Progenitor cell of endocrine pancreas (in vitro differentiated cells): ENCODE measurements at regions not wholly inside any gene's neighbourhood (a gene's known extent, or its start where the extent isn't known, plus 50 kb on each side); places are given as distances from the start of the nearest gene placed in this dataset.

Source experiments
- DNase-seq: peaks from one replicate; pipeline ENCODE4 v3.0.0; 2021; ENCODE audit warnings: low spot score; ENCODE audit not compliant: unreplicated experiment
- H3K27ac Mint-ChIP-seq: 2 replicates; pipeline ENCODE4 v1.8.0; 2021; ENCODE audit warnings: mild to moderate bottlenecking, moderate library complexity, mixed read lengths
- H3K27me3 Mint-ChIP-seq: 2 replicates; pipeline ENCODE4 v1.8.0; 2021; ENCODE audit warnings: mixed read lengths
- H3K36me3 Mint-ChIP-seq: 2 replicates; pipeline ENCODE4 v1.8.0; 2022; ENCODE audit warnings: mixed read lengths; ENCODE audit not compliant: insufficient read depth
- H3K4me1 Mint-ChIP-seq: 2 replicates; pipeline ENCODE4 v1.8.0; 2021; ENCODE audit warnings: low read depth, mixed read lengths
- H3K4me3 Mint-ChIP-seq: 2 replicates; pipeline ENCODE4 v1.8.0; 2021; ENCODE audit warnings: low read depth, mild to moderate bottlenecking, moderate library complexity, mixed read lengths
- H3K9me3 Mint-ChIP-seq: 2 replicates; pipeline ENCODE4 v1.8.0; 2021; ENCODE audit warnings: low read depth, mixed read lengths
- TF ChIP-seq, protein P1 (sequence below): fragments of 200-600 bp; sonication (generic); IDR thresholded peaks from one replicate; pipeline ENCODE4 v1.5.0; 2021; ENCODE audit warnings: antibody characterized with exemption, mild to moderate bottlenecking; ENCODE audit not compliant: unreplicated experiment

- Mint-ChIP-seq H3K4me1 (no peaks in the 10 kb centered on the region), H3K27ac (no peak overlapping the region), H3K27me3 (no peaks in the 10 kb centered on the region), H3K9me3 (peaks cover 12% of the 10 kb centered on the region), H3K36me3 (peaks cover 1% of the 10 kb centered on the region), H3K4me3 (no peak overlapping the region)
- no peak for DNase-seq
- TF ChIP-seq, protein P1, sequence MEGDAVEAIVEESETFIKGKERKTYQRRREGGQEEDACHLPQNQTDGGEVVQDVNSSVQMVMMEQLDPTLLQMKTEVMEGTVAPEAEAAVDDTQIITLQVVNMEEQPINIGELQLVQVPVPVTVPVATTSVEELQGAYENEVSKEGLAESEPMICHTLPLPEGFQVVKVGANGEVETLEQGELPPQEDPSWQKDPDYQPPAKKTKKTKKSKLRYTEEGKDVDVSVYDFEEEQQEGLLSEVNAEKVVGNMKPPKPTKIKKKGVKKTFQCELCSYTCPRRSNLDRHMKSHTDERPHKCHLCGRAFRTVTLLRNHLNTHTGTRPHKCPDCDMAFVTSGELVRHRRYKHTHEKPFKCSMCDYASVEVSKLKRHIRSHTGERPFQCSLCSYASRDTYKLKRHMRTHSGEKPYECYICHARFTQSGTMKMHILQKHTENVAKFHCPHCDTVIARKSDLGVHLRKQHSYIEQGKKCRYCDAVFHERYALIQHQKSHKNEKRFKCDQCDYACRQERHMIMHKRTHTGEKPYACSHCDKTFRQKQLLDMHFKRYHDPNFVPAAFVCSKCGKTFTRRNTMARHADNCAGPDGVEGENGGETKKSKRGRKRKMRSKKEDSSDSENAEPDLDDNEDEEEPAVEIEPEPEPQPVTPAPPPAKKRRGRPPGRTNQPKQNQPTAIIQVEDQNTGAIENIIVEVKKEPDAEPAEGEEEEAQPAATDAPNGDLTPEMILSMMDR, result no peak
Measured at GRCh38 chr11:104442321-104442720, 278.4 kb upstream of the PDGFD start.

DNA sequence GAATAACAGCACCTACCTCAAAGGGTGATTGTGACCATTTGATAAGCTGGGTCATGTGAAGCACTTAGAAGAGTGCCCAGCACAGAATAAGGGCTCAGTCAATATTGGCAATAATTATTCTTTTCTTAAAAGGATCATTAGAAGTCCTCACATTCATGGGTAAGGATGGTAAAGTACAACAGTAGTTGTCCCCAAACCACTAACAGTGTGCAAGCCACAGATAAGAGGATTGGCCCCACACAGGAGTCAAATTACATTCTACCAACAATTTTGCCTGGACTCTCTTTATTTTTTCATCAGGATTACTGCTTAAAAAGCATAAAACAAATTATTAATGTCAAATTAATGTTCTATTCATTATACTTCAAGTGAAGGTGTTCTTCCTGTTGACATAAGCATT, 271.5 kb upstream of the PDGFD start:
- H3K9me3 Mint-ChIP-seq, result peaks cover 12% of the 10 kb centered on the region
- no peak for DNase-seq
- H3K27ac Mint-ChIP-seq, result no peak overlapping the region
- H3K4me1 Mint-ChIP-seq, result no peaks in the 10 kb centered on the region
- TF ChIP-seq, protein P1, result no peak
- H3K4me3 Mint-ChIP-seq, result no peak overlapping the region
- H3K27me3 Mint-ChIP-seq, result no peaks in the 10 kb centered on the region
- H3K36me3 Mint-ChIP-seq, result peaks cover 1% of the 10 kb centered on the region

DNA sequence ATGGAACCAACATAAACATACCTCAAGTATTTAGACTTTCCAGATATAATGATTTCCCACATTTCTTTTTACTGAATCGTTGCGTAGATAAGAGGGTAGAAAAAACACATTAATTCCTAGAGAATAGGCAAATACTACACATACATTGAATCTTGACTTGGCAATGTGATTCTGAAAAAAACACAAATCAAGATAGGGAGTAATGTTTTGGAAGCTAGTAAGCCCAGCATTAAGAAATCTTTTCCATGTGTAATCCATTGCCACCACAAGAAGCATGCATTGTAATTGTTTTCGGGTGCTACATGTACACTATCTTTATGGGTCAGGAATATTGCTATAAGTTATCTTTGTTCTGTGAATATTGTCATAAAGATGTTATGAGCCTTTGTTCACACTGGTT, 269.8 kb upstream of the PDGFD start:
- Mint-ChIP-seq H3K27me3 (no peaks in the 10 kb centered on the region), H3K4me3 (no peak overlapping the region), H3K9me3 (peaks cover 6% of the 10 kb centered on the region), H3K4me1 (no peaks in the 10 kb centered on the region), H3K27ac (no peak overlapping the region), H3K36me3 (peaks cover 1% of the 10 kb centered on the region)
- no peak for DNase-seq
- TF ChIP-seq, protein P1, result no peak

GRCh38 chr11:104432981-104433380, 269.0 kb upstream of the PDGFD start:
- Mint-ChIP-seq H3K27ac (no peak overlapping the region), H3K9me3 (no peaks in the 10 kb centered on the region), H3K27me3 (no peaks in the 10 kb centered on the region), H3K4me3 (no peak overlapping the region), H3K4me1 (no peaks in the 10 kb centered on the region), H3K36me3 (no peaks in the 10 kb centered on the region)
- no peak for DNase-seq
- TF ChIP-seq, protein P1, result no peak

DNA sequence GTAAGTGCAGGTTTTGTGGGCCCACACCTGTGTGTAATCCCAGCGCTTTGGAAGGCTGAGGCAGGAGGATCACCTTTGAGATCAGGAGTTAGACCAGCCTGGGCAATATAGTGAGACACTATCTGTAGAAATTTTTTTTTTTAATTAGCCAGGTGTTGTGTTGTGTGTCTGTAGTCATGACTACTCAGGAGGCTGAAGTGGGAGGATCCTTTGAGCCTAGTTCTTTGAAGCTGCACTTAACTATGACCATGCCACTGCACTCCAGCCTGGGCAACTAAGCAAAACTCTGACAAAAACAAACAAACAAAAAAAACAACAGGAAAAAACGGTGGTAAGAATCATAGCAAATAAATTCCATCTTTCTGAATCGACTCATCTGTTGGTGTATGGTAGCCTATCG, 268.6 kb upstream of the PDGFD start:
- H3K4me1 Mint-ChIP-seq, result no peaks in the 10 kb centered on the region

More for the DNA sequence above, 268.6 kb upstream of the PDGFD start:
- Mint-ChIP-seq H3K27me3 (no peaks in the 10 kb centered on the region), H3K4me3 (no peak overlapping the region), H3K36me3 (no peaks in the 10 kb centered on the region), H3K9me3 (no peaks in the 10 kb centered on the region), H3K27ac (no peak overlapping the region)
- DNase-seq, result no peak
- TF ChIP-seq, protein P1, result no peak
